Activated naive CD8-positive, alpha-beta T cell treated with anti-CD3 and anti-CD28 coated beads, Interleukin-2, amount 50 U/mL, for 16 hours (primary cell): ENCODE measurements at regions not wholly inside any gene's neighbourhood (a gene's known extent, or its start where the extent isn't known, plus 50 kb on each side); places are given as distances from the start of the nearest gene placed in this dataset.

Experiments used
- DNase-seq: peaks from one replicate; pipeline ENCODE4 v3.0.0-alpha.2; 2020; ENCODE audit warnings: low read depth, low spot score

- DNase-seq: no peak
These were observed 1205.4 kb downstream of the TBC1D22A start for GRCh38 chr22:47967831-47968230.

- DNase-seq: no peak
These were observed 1203.9 kb downstream of the TBC1D22A start for GRCh38 chr22:47966316-47966715.

- DNase-seq: no peak
These were observed 1203.4 kb downstream of the TBC1D22A start for GRCh38 chr22:47965896-47966295.

- no peak for DNase-seq
These were observed 1202.6 kb downstream of the TBC1D22A start for GRCh38 chr22:47965066-47965465.

- no peak for DNase-seq
These were observed 1201.2 kb downstream of the TBC1D22A start for GRCh38 chr22:47963660-47964059.

GRCh38 chr22:47957649-47958048, 1195.2 kb downstream of the TBC1D22A start:
- no peak for DNase-seq

GRCh38 chr22:47954107-47954506, 1191.7 kb downstream of the TBC1D22A start:
- DNase-seq: no peak

GRCh38 chr22:47944941-47945340, 1182.5 kb downstream of the TBC1D22A start:
- no peak for DNase-seq

- no peak for DNase-seq
These were observed 1181.6 kb downstream of the TBC1D22A start for GRCh38 chr22:47943729-47944700.

GRCh38 chr22:47940211-47940610, 1177.8 kb downstream of the TBC1D22A start:
- no peak for DNase-seq

GRCh38 chr22:47933891-47934290, 1171.4 kb downstream of the TBC1D22A start:
- no peak for DNase-seq

GRCh38 chr22:47933226-47933625, 1170.8 kb downstream of the TBC1D22A start:
- no peak for DNase-seq

- DNase-seq: no peak
These were observed 1167.3 kb downstream of the TBC1D22A start for GRCh38 chr22:47929646-47930185.

- DNase-seq: no peak
These were observed 1166.6 kb downstream of the TBC1D22A start for GRCh38 chr22:47929073-47929472.

GRCh38 chr22:47928631-47929030, 1166.2 kb downstream of the TBC1D22A start:
- no peak for DNase-seq

GRCh38 chr22:47927648-47928210, 1165.3 kb downstream of the TBC1D22A start:
- no peak for DNase-seq

GRCh38 chr22:47923011-47923427, 1160.6 kb downstream of the TBC1D22A start:
- DNase-seq: no peak

- DNase-seq: no peak
These were observed 1159.5 kb downstream of the TBC1D22A start for GRCh38 chr22:47921906-47922305.

- DNase-seq: no peak
These were observed 1158.0 kb downstream of the TBC1D22A start for GRCh38 chr22:47920380-47920959.

GRCh38 chr22:47919893-47920292, 1157.4 kb downstream of the TBC1D22A start:
- DNase-seq: no peak

GRCh38 chr22:47919001-47919441, 1156.6 kb downstream of the TBC1D22A start:
- no peak for DNase-seq

GRCh38 chr22:47918276-47918921, 1155.9 kb downstream of the TBC1D22A start:
- no peak for DNase-seq
